B cell (primary cell): ENCODE measurements at regions not wholly inside any gene's neighbourhood (a gene's known extent, or its start where the extent isn't known, plus 50 kb on each side); places are given as distances from the start of the nearest gene placed in this dataset.

Experiments used
- CTCF ChIP-seq: fragments of 200-600 bp; IDR thresholded peaks from one replicate; pipeline ENCODE4 v1.8.0; 2022; ENCODE audit warnings: antibody characterized with exemption, mild to moderate bottlenecking
- EZH2 ChIP-seq: IDR thresholded peaks from 2 replicates; pipeline ENCODE4 v1.6.1; 2012; ENCODE audit warnings: borderline replicate concordance, low read depth, mild to moderate bottlenecking, moderate library complexity, low read length; ENCODE audit not compliant: insufficient read depth, poor library complexity, severe bottlenecking

- TF ChIP-seq CTCF (no peak), EZH2 (no peak)
These were observed 313.9 kb upstream of the GLI3 start for GRCh38 chr7:42550706-42551470.
